BLaER1 (cell line): ENCODE measurements at regions not wholly inside any gene's neighbourhood (a gene's known extent, or its start where the extent isn't known, plus 50 kb on each side); places are given as distances from the start of the nearest gene placed in this dataset.

Source experiments
- H3K27ac ChIP-seq: shearing (Covaris generic); formaldehyde crosslinking; 2 replicates; pipeline ENCODE4 v1.8.1; 2022
- H3K27me3 ChIP-seq: shearing (Covaris generic); formaldehyde crosslinking; 2 replicates; pipeline ENCODE4 v1.8.1; 2022
- H3K36me3 ChIP-seq: shearing (Covaris generic); formaldehyde crosslinking; 2 replicates; pipeline ENCODE4 v1.8.1; 2022
- H3K4me1 ChIP-seq: shearing (Covaris generic); formaldehyde crosslinking; 2 replicates; pipeline ENCODE4 v1.8.1; 2022
- H3K4me2 ChIP-seq: shearing (Covaris generic); formaldehyde crosslinking; 2 replicates; pipeline ENCODE4 v1.8.1; 2022
- H3K4me3 ChIP-seq: shearing (Covaris generic); formaldehyde crosslinking; 2 replicates; pipeline ENCODE4 v1.8.1; 2022
- H3K9ac ChIP-seq: shearing (Covaris generic); formaldehyde crosslinking; 2 replicates; pipeline ENCODE4 v1.8.1; 2022
- H3K9me3 ChIP-seq: shearing (Covaris generic); formaldehyde crosslinking; 2 replicates; pipeline ENCODE4 v1.8.1; 2022
- H4K20me1 ChIP-seq: shearing (Covaris generic); formaldehyde crosslinking; 2 replicates; pipeline ENCODE4 v1.8.1; 2022
- Cebpa-rat ChIP-seq: shearing (Covaris generic); IDR thresholded peaks from 2 replicates; pipeline ENCODE4 v1.8.1; 2022

GRCh38 chr4:151917145-151917734 is 156.4 kb upstream of the GATB start:
- Histone ChIP-seq H3K4me1 (no peaks in the 10 kb centered on the region), H3K9me3 (0 out of 2 replicates have a peak, but pooled peaks cover 4% of the 10 kb centered on the region), H3K27me3 (no peaks in the 10 kb centered on the region), H3K4me3 (no peak overlapping the region), H3K36me3 (no peaks in the 10 kb centered on the region), H3K4me2 (no peak overlapping the region), H3K9ac (no peak overlapping the region), H4K20me1 (no peaks in the 10 kb centered on the region), H3K27ac (no peak overlapping the region)
- TF ChIP-seq Cebpa-rat, result no peak

DNA sequence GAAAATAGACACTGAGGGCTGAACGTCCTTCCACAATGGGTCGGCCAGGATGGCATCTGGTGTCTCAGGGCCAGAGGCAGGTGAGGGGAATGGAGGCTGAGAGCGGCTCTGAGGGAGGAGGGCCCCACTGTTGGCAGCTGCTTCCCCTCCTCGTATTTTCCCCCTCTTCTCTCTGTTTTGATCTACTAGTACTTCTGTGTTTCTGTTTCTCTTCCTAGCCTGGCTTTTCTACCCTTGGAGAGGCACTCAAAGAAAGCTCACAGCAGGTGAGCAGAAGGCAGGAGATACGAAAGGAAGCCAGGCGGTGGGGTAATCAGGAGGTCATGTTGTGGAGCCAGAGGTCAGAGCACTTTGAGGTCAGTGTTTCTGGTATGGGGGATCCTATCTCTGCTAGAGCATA is 151.8 kb upstream of the GATB start:
- H3K4me1 ChIP-seq, result no peaks in the 10 kb centered on the region
- no peaks in the 10 kb centered on the region for H3K27me3 ChIP-seq
- H4K20me1 ChIP-seq, result no peaks in the 10 kb centered on the region
- H3K27ac ChIP-seq, result no peak overlapping the region
- no peak overlapping the region for H3K4me2 ChIP-seq
- H3K36me3 ChIP-seq, result no peaks in the 10 kb centered on the region
- no peak for TF ChIP-seq Cebpa-rat
- H3K9ac ChIP-seq, result no peak overlapping the region
- H3K4me3 ChIP-seq, result no peak overlapping the region
- H3K9me3 ChIP-seq, result 0 out of 2 replicates have a peak, but pooled peaks cover 4% of the 10 kb centered on the region

DNA sequence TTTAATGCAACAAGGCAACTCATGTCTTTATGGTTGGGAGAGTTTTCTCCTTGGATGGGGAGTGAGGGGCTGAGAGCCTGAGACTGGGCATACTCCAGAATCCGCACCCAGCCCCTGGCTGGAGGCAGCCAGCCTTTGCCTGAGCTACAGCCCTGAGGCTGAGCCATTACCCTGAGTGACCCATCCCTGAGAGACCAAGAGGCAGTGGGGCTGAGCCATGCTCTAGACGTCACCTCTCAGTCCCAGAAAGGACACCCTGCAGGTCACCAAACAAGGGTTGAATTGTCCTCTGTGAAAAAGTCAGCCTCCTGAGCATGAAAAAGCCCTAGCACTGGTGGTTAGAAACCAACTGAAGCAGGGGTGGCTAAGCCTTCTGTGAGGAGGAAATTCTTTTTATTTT is 151.2 kb upstream of the GATB start:
- Histone ChIP-seq H4K20me1 (no peaks in the 10 kb centered on the region), H3K36me3 (no peaks in the 10 kb centered on the region), H3K4me3 (no peak overlapping the region), H3K27ac (no peak overlapping the region), H3K9ac (no peak overlapping the region), H3K4me1 (no peaks in the 10 kb centered on the region), H3K4me2 (no peak overlapping the region), H3K9me3 (0 out of 2 replicates have a peak, but pooled peaks cover 4% of the 10 kb centered on the region), H3K27me3 (no peaks in the 10 kb centered on the region)
- TF ChIP-seq Cebpa-rat, result no peak

DNA sequence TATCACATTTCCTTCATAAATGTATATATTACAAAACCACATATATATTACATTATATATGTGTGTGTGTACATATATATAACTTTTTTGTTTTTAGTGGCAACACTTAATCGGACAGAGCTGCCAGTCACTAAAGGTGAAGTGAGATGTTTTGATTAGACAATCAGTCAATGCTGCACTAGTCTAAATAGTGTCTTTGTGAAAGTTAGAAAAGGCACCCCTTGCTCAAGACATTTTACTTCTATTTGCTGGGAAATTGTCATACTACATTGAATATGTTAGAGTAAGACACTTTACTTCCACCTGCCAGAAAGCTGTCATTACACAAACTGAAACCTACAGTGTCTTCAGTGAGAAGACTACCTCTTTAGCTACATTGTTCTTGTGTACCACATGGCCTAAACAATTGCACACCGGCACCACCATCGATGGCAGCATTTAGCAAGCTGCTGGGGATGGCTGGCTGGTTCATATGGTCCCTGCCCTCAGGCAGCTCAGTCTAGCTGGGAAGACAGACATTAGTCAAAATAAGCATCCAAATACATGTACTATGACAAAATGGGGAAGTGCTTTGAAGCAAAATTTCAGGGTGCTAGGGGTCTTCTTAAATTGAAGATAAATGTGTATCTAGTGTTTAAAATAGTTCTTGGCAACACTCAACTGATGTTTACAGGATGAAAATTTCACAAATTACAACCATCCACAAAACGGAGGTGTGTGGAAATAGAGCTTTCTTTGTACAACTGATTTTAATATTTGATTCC is 148.1 kb upstream of the GATB start:
- H3K4me3 ChIP-seq, result no peak overlapping the region

GRCh38 chr4:151908201-151908600 is 147.4 kb upstream of the GATB start:
- H3K27ac ChIP-seq, result no peak overlapping the region
- no peak for TF ChIP-seq Cebpa-rat
- no peak overlapping the region for H3K9ac ChIP-seq

More for the DNA sequence above, 148.1 kb upstream of the GATB start:
- Histone ChIP-seq H4K20me1 (no peaks in the 10 kb centered on the region), H3K27me3 (no peaks in the 10 kb centered on the region), H3K9me3 (peaks cover 5% of the 10 kb centered on the region; the same call in 1 of the 2 replicates), H3K27ac (no peak overlapping the region), H3K36me3 (no peaks in the 10 kb centered on the region), H3K4me1 (no peaks in the 10 kb centered on the region), H3K9ac (no peak overlapping the region), H3K4me2 (no peak overlapping the region)
- no peak for TF ChIP-seq Cebpa-rat

GRCh38 chr4:151906438-151906837 is 145.6 kb upstream of the GATB start:
- H3K9ac ChIP-seq, result no peak overlapping the region
- TF ChIP-seq Cebpa-rat, result no peak
- H3K4me1 ChIP-seq, result no peaks in the 10 kb centered on the region
- H3K4me2 ChIP-seq, result no peak overlapping the region
- peaks cover 22% of the 10 kb centered on the region for H3K9me3 ChIP-seq
- H3K36me3 ChIP-seq, result no peaks in the 10 kb centered on the region
- no peak overlapping the region for H3K4me3 ChIP-seq
- H4K20me1 ChIP-seq, result no peaks in the 10 kb centered on the region
- no peak overlapping the region for H3K27ac ChIP-seq
- no peaks in the 10 kb centered on the region for H3K27me3 ChIP-seq

More at GRCh38 chr4:151908201-151908600, 147.4 kb upstream of the GATB start:
- Histone ChIP-seq H3K36me3 (no peaks in the 10 kb centered on the region), H4K20me1 (no peaks in the 10 kb centered on the region), H3K4me3 (no peak overlapping the region), H3K27me3 (no peaks in the 10 kb centered on the region), H3K4me2 (no peak overlapping the region), H3K4me1 (no peaks in the 10 kb centered on the region), H3K9me3 (peaks cover 10% of the 10 kb centered on the region; the same call in 1 of the 2 replicates)

- TF ChIP-seq Cebpa-rat, result no peak
- Histone ChIP-seq H3K4me2 (no peak overlapping the region), H3K4me1 (no peaks in the 10 kb centered on the region), H3K4me3 (no peak overlapping the region), H3K27ac (no peak overlapping the region), H3K27me3 (no peaks in the 10 kb centered on the region), H4K20me1 (no peaks in the 10 kb centered on the region), H3K36me3 (no peaks in the 10 kb centered on the region), H3K9ac (no peak overlapping the region), H3K9me3 (peaks cover 29% of the 10 kb centered on the region)
These were observed 144.4 kb upstream of the GATB start for GRCh38 chr4:151905197-151905596.

DNA sequence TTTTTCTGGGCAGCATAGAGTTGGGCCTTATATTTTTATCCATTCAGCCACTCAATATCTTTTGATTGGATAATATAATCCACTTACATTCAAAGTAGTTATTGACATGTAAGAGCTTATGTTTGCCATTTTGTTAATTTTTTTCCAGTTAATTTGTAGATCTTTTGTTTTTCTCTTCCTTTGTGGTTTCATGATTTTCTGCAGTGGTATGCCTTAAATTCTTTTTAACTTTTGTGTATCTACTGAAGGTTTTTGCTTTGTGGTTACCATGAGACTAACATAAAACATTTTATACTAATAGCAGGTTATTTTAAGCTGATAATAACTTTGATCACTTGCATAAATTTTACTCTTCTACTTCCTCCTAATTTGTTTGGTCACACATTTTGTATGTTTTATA is 140.8 kb upstream of the GATB start:
- Histone ChIP-seq H3K9ac (no peak overlapping the region), H3K4me1 (no peaks in the 10 kb centered on the region), H4K20me1 (no peaks in the 10 kb centered on the region), H3K27me3 (no peaks in the 10 kb centered on the region), H3K4me2 (no peak overlapping the region), H3K27ac (no peak overlapping the region), H3K9me3 (peaks cover 41% of the 10 kb centered on the region), H3K4me3 (no peak overlapping the region), H3K36me3 (no peaks in the 10 kb centered on the region)
- TF ChIP-seq Cebpa-rat, result no peak

DNA sequence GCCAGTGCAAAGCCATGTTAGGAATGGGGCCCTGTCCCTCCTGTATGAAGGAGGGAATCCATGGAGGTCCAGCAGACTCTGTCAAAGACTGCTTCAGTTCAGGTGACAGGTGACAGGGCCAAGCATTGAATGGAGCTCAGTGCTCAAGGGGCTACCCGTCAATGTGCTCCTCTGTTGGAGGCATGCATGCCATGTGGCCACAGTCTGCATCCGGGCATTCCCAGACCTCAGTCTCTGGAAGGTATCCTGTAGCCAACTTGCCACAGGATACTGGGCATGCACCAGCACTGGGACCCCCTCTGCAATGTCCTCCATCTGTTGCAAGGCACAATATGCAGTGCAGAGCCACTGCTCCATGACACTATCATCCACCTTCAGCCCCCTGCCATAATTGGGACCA is 136.1 kb upstream of the GATB start:
- no peaks in the 10 kb centered on the region for H3K27me3 ChIP-seq
- H3K4me2 ChIP-seq, result no peak overlapping the region
- H3K4me1 ChIP-seq, result no peaks in the 10 kb centered on the region
- no peaks in the 10 kb centered on the region for H3K36me3 ChIP-seq
- no peak overlapping the region for H3K27ac ChIP-seq
- no peaks in the 10 kb centered on the region for H4K20me1 ChIP-seq
- H3K4me3 ChIP-seq, result no peak overlapping the region
- H3K9me3 ChIP-seq, result peaks cover 19% of the 10 kb centered on the region; the same call in 1 of the 2 replicates
- no peak overlapping the region for H3K9ac ChIP-seq
- no peak for TF ChIP-seq Cebpa-rat

GRCh38 chr4:151895671-151896070 is 134.9 kb upstream of the GATB start:
- H3K9ac ChIP-seq, result no peak overlapping the region
- H3K4me2 ChIP-seq, result no peak overlapping the region
- H3K9me3 ChIP-seq, result peaks cover 17% of the 10 kb centered on the region; the same call in 1 of the 2 replicates
- no peaks in the 10 kb centered on the region for H4K20me1 ChIP-seq
- H3K4me1 ChIP-seq, result no peaks in the 10 kb centered on the region
- no peaks in the 10 kb centered on the region for H3K27me3 ChIP-seq
- H3K4me3 ChIP-seq, result no peak overlapping the region
- H3K36me3 ChIP-seq, result no peaks in the 10 kb centered on the region
- TF ChIP-seq Cebpa-rat, result no peak
- H3K27ac ChIP-seq, result no peak overlapping the region
